ENCODE measurements at regions not wholly inside any gene's neighbourhood (a gene's known extent, or its start where the extent isn't known, plus 50 kb on each side); places are given as distances from the start of the nearest gene placed in this dataset.

DNA sequence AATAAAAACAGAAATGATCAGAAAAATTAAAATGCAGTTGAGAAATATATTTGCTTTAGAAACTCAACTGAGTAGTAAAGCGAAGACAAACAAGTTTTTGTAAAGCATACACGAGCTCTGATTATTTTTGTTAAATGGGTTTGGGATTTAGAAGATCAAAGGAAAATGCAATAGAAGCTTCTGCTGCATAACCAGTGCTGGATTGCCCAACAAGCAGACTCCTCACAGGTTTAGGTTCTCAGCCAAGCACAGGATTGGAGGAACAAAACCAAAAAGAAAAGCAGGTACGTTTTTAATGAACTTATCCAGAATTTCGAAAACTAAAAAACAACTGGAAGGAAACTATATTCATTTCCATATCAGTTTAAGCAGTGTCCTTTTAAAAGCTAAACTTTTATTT, 423.8 kb downstream of the TMEM161B start:
- no peak for DNase-seq (ENCODE audit: low spot score)
- H3K9me2 ChIP-seq (ENCODE audit: insufficient read depth, low read length) = no peaks in the 10 kb centered on the region
- no peak overlapping the region for H3K4me3 ChIP-seq (ENCODE audit: low read depth, low read length, poor library complexity, severe bottlenecking)
- TF ChIP-seq, protein P1, sequence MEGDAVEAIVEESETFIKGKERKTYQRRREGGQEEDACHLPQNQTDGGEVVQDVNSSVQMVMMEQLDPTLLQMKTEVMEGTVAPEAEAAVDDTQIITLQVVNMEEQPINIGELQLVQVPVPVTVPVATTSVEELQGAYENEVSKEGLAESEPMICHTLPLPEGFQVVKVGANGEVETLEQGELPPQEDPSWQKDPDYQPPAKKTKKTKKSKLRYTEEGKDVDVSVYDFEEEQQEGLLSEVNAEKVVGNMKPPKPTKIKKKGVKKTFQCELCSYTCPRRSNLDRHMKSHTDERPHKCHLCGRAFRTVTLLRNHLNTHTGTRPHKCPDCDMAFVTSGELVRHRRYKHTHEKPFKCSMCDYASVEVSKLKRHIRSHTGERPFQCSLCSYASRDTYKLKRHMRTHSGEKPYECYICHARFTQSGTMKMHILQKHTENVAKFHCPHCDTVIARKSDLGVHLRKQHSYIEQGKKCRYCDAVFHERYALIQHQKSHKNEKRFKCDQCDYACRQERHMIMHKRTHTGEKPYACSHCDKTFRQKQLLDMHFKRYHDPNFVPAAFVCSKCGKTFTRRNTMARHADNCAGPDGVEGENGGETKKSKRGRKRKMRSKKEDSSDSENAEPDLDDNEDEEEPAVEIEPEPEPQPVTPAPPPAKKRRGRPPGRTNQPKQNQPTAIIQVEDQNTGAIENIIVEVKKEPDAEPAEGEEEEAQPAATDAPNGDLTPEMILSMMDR (conservative IDR thresholded peaks at IDR 0.05; ENCODE audit: low read length) = no peak
- no peak for TF ChIP-seq EZH2phosphoT487 (IDR thresholded peaks at IDR 0.05; ENCODE audit: borderline replicate concordance, low read depth, low read length)
- no peak overlapping the region for H2AFZ ChIP-seq (ENCODE audit: low read length)
- intact Hi-C loops (cut with micrococcal nuclease; ENCODE audit: unreplicated experiment) = no loop called here
- no peak overlapping the region for H3K4me2 ChIP-seq (ENCODE audit: low read length)
- CTCF ChIA-PET (ENCODE audit: unreplicated experiment) = no interaction called here
- H3K36me3 ChIP-seq (ENCODE audit: insufficient read depth, low read length) = no peaks in the 10 kb centered on the region
- POLR2A ChIA-PET = interaction anchor here (0.6 to 1.2 kb wide), 2 partner anchors 11 to 532 kb away, joined by 3 read pairs; no protein-coding TSS in a partner anchor
- H3K79me2 ChIP-seq (ENCODE audit: insufficient read depth, low read depth, low read length) = no peaks in the 10 kb centered on the region
- no TSS peak for BruUV-seq (replicated peaks)
- H3K27ac ChIP-seq (ENCODE audit: low read depth, low read length, poor library complexity, severe bottlenecking) = no peak overlapping the region
- no peaks in the 10 kb centered on the region for H4K20me1 ChIP-seq (ENCODE audit: insufficient read depth, low read length)
- H3K9me3 ChIP-seq (ENCODE audit: low read length) = no peaks in the 10 kb centered on the region
- no peaks in the 10 kb centered on the region for H3K4me1 ChIP-seq (ENCODE audit: insufficient read depth, low read length, poor library complexity, severe bottlenecking)

DNA sequence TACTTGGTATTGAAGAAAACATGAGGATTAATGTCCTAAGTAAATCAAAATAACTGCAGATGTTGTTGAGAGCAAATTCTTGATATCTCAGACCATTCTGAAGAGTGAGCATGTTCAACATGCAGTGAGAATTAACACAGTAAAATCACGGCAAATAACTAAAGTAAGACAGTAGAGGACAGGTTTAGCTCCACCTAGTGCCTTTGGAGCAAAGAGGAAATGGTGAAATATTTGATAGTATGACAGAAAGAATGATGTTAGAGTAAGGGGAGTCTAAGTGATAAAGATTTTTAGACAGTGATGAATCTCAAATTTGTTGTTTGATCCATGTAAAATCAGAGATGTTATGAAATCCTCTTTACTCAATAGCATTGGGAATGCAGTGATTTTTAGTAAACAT, 424.2 kb downstream of the TMEM161B start:
- Histone ChIP-seq H3K36me3 (ENCODE audit: insufficient read depth, low read length) (no peaks in the 10 kb centered on the region), H2AFZ (ENCODE audit: low read length) (no peak overlapping the region), H3K9me3 (ENCODE audit: low read length) (no peaks in the 10 kb centered on the region), H3K4me2 (ENCODE audit: low read length) (no peak overlapping the region), H4K20me1 (ENCODE audit: insufficient read depth, low read length) (no peaks in the 10 kb centered on the region), H3K4me3 (ENCODE audit: low read depth, low read length, poor library complexity, severe bottlenecking) (no peak overlapping the region), H3K9me2 (ENCODE audit: insufficient read depth, low read length) (no peaks in the 10 kb centered on the region), H3K27ac (ENCODE audit: low read depth, low read length, poor library complexity, severe bottlenecking) (no peak overlapping the region), H3K4me1 (ENCODE audit: insufficient read depth, low read length, poor library complexity, severe bottlenecking) (no peaks in the 10 kb centered on the region), H3K79me2 (ENCODE audit: insufficient read depth, low read depth, low read length) (no peaks in the 10 kb centered on the region)
- POLR2A ChIA-PET = interaction anchor here (1.2 kb wide), 1 partner anchor 11 kb away, joined by 3 read pairs; no protein-coding TSS in a partner anchor
- TF ChIP-seq EZH2phosphoT487 (IDR thresholded peaks at IDR 0.05; ENCODE audit: borderline replicate concordance, low read depth, low read length) = no peak
- TF ChIP-seq, protein P1 (conservative IDR thresholded peaks at IDR 0.05; ENCODE audit: low read length) = peak; percentile 33; the same call in 1 of the 2 replicates
- BruUV-seq (replicated peaks) = no TSS peak
- intact Hi-C loops (cut with micrococcal nuclease; ENCODE audit: unreplicated experiment) = no loop called here
- DNase-seq (ENCODE audit: low spot score) = no peak
- CTCF ChIA-PET (ENCODE audit: unreplicated experiment) = no interaction called here

DNA sequence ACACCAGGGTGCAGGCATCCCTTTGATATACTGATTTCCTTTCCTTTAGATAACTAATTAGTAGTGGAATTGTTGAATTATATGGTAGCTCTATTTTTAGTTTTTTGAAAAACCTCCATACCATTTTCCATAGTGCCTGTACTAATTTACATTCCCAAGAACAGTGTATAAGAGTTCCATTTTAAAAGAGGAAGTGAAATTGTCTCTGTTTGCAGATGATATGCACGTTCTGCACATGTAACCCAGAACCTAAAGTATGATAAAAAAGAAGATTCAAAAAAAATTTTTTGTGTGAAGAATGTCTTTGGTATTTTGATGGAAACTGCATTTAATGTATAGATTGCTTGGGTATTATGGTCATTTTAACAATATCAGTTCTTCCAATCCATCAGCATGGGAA, 424.0 kb upstream of the CCNH start:
- no peak overlapping the region for H3K4me2 ChIP-seq (ENCODE audit: low read length)
- ChIA-PET CTCF (ENCODE audit: unreplicated experiment) (no interaction called here), POLR2A (no interaction called here)
- intact Hi-C loops (cut with micrococcal nuclease; ENCODE audit: unreplicated experiment) = no loop called here
- H3K9me2 ChIP-seq (ENCODE audit: insufficient read depth, low read length) = no peaks in the 10 kb centered on the region
- DNase-seq (ENCODE audit: low spot score) = no peak
- no peak for TF ChIP-seq EZH2phosphoT487 (IDR thresholded peaks at IDR 0.05; ENCODE audit: borderline replicate concordance, low read depth, low read length)
- TF ChIP-seq, protein P1 (conservative IDR thresholded peaks at IDR 0.05; ENCODE audit: low read length) = no peak
- H3K9me3 ChIP-seq (ENCODE audit: low read length) = no peaks in the 10 kb centered on the region
- BruUV-seq (replicated peaks) = no TSS peak
- H4K20me1 ChIP-seq (ENCODE audit: insufficient read depth, low read length) = no peaks in the 10 kb centered on the region
- H3K36me3 ChIP-seq (ENCODE audit: insufficient read depth, low read length) = no peaks in the 10 kb centered on the region
- no peaks in the 10 kb centered on the region for H3K79me2 ChIP-seq (ENCODE audit: insufficient read depth, low read depth, low read length)
- no peak overlapping the region for H3K27ac ChIP-seq (ENCODE audit: low read depth, low read length, poor library complexity, severe bottlenecking)
- H3K4me3 ChIP-seq (ENCODE audit: low read depth, low read length, poor library complexity, severe bottlenecking) = no peak overlapping the region
- H2AFZ ChIP-seq (ENCODE audit: low read length) = no peak overlapping the region
- no peaks in the 10 kb centered on the region for H3K4me1 ChIP-seq (ENCODE audit: insufficient read depth, low read length, poor library complexity, severe bottlenecking)

Data from OCI-LY7 (cell line).